GM23338 (cell line): ENCODE measurements at regions not wholly inside any gene's neighbourhood (a gene's known extent, or its start where the extent isn't known, plus 50 kb on each side); places are given as distances from the start of the nearest gene placed in this dataset.

Experiments used
- ATAC-seq: fragments of 200-7000 bp; cut with Tn5 transposase; 3 replicates; pipeline ENCODE4 v1.9.1; 2020
- DNase-seq: peaks from one replicate; pipeline ENCODE4 v3.0.0-alpha.2; 2015; ENCODE audit warnings: low spot score
- H2AFZ ChIP-seq: fragments of 200-600 bp; sonication (generic); 2 replicates; pipeline ENCODE4 v1.8.0; 2016; ENCODE audit warnings: antibody characterized with exemption, mild to moderate bottlenecking, moderate library complexity
- H3F3A ChIP-seq: fragments of 200-600 bp; sonication (generic); replicated peaks from 2 replicates; pipeline ENCODE4 v1.8.0; 2017; ENCODE audit warnings: antibody characterized with exemption, mixed run types, low read depth
- H3K27ac ChIP-seq: fragments of 200-600 bp; sonication (generic); 2 replicates; pipeline ENCODE4 v1.6.1; 2016; ENCODE audit warnings: low read depth
- H3K27me3 ChIP-seq: fragments of 200-600 bp; sonication (generic); 2 replicates; pipeline ENCODE4 v1.8.0; 2016; ENCODE audit warnings: mild to moderate bottlenecking, mixed run types, moderate library complexity; ENCODE audit not compliant: insufficient read depth
- H3K36me3 ChIP-seq: fragments of 200-600 bp; sonication (generic); 2 replicates; pipeline ENCODE4 v1.8.0; 2016; ENCODE audit warnings: mild to moderate bottlenecking; ENCODE audit not compliant: insufficient read depth
- H3K4me1 ChIP-seq: fragments of 200-600 bp; sonication (generic); 2 replicates; pipeline ENCODE4 v1.8.0; 2016; ENCODE audit warnings: mild to moderate bottlenecking, moderate library complexity; ENCODE audit not compliant: insufficient read depth
- H3K4me2 ChIP-seq: fragments of 200-600 bp; sonication (generic); 2 replicates; pipeline ENCODE4 v1.7.1; 2017; ENCODE audit warnings: mixed run types
- H3K4me3 ChIP-seq: fragments of 200-600 bp; sonication (generic); 2 replicates; pipeline ENCODE4 v1.6.1; 2016; ENCODE audit warnings: mixed run types
- H3K79me2 ChIP-seq: fragments of 200-600 bp; sonication (generic); replicated peaks from 2 replicates; pipeline ENCODE4 v1.8.0; 2017; ENCODE audit warnings: mild to moderate bottlenecking; ENCODE audit not compliant: insufficient read depth
- H3K9me2 ChIP-seq: fragments of 200-600 bp; sonication (generic); 2 replicates; pipeline ENCODE4 v1.8.0; 2017; ENCODE audit not compliant: insufficient read depth
- H4K20me1 ChIP-seq: fragments of 200-600 bp; sonication (generic); replicated peaks from 2 replicates; pipeline ENCODE4 v1.8.0; 2017; ENCODE audit warnings: mild to moderate bottlenecking; ENCODE audit not compliant: insufficient read depth
- H3K27ac Mint-ChIP-seq: 2 replicates; pipeline ENCODE4 v1.8.0; 2020; ENCODE audit warnings: inconsistent platforms, mild to moderate bottlenecking, moderate library complexity, mixed read lengths
- H3K27me3 Mint-ChIP-seq: 3 replicates; pipeline ENCODE4 v1.8.0; 2022; ENCODE audit warnings: low read depth, mild to moderate bottlenecking, moderate library complexity, mixed read lengths, inconsistent platforms; ENCODE audit not compliant: insufficient read depth, poor library complexity
- H3K36me3 Mint-ChIP-seq: 3 replicates; pipeline ENCODE4 v1.8.0; 2021; ENCODE audit warnings: low read depth, mild to moderate bottlenecking, inconsistent platforms, moderate library complexity, mixed read lengths
- H3K4me1 Mint-ChIP-seq: 3 replicates; pipeline ENCODE4 v1.8.0; 2020; ENCODE audit warnings: mild to moderate bottlenecking, inconsistent platforms, mixed read lengths
- H3K4me3 Mint-ChIP-seq: 3 replicates; pipeline ENCODE4 v1.8.0; 2021; ENCODE audit warnings: moderate library complexity, mild to moderate bottlenecking, inconsistent platforms, mixed read lengths
- H3K9me3 Mint-ChIP-seq: 3 replicates; pipeline ENCODE4 v1.8.0; 2020; ENCODE audit warnings: moderate library complexity, mild to moderate bottlenecking, inconsistent platforms, mixed read lengths
- CREB1 ChIP-seq: fragments of 250-450 bp; sonication (Bioruptor Pico); IDR thresholded peaks from 2 replicates; pipeline ENCODE4 v1.5.0; 2020; ENCODE audit warnings: low read depth, mild to moderate bottlenecking, moderate library complexity
- CTCF ChIP-seq, 2 experiments: fragments of 200-600 bp in 1 of 2; sonication (generic) in 1 of 2; conservative IDR thresholded peaks; 2 replicates each; pipeline versions ENCODE4 v1.5.1 to v1.6.1; 2016 to 2017; ENCODE audit warnings: antibody characterized with exemption in 2 of 2, low read depth in 2 of 2, mild to moderate bottlenecking in 2 of 2, moderate library complexity in 1 of 2
- ETS1 ChIP-seq: IDR thresholded peaks from 2 replicates; pipeline ENCODE4 v1.6.1; 2016; ENCODE audit warnings: antibody characterized with exemption
- EZH2 ChIP-seq: fragments of 200-600 bp; sonication (generic); IDR thresholded peaks from one replicate; pipeline ENCODE4 v1.8.0; 2017; ENCODE audit warnings: antibody characterized with exemption, mild to moderate bottlenecking, low read depth; ENCODE audit not compliant: unreplicated experiment
- EZH2phosphoT487 ChIP-seq: fragments of 200-600 bp; sonication (generic); IDR thresholded peaks from one replicate; pipeline ENCODE4 v1.8.1; 2018; ENCODE audit warnings: antibody characterized with exemption; ENCODE audit not compliant: unreplicated experiment
- JUNB ChIP-seq: IDR thresholded peaks from one replicate; pipeline ENCODE4 v1.6.1; 2016; ENCODE audit warnings: antibody characterized with exemption; ENCODE audit not compliant: unreplicated experiment
- NANOG ChIP-seq: IDR thresholded peaks from 2 replicates; pipeline ENCODE4 v1.6.1; 2016; ENCODE audit warnings: antibody characterized with exemption, borderline replicate concordance
- POLR2AphosphoS5 ChIP-seq: IDR thresholded peaks from 2 replicates; pipeline ENCODE4 v1.6.1; 2016; ENCODE audit warnings: antibody characterized with exemption, low read depth
- REST ChIP-seq: IDR thresholded peaks from one replicate; pipeline ENCODE4 v1.6.1; 2018; ENCODE audit warnings: antibody characterized with exemption; ENCODE audit not compliant: unreplicated experiment
- STAT1 ChIP-seq: IDR thresholded peaks from one replicate; pipeline ENCODE4 v1.6.1; 2016; ENCODE audit warnings: antibody characterized with exemption; ENCODE audit not compliant: unreplicated experiment
- ZNF114 ChIP-seq: fragments of 250-450 bp; sonication (Bioruptor Pico); IDR thresholded peaks from 2 replicates; pipeline ENCODE4 v1.5.0; 2020; ENCODE audit warnings: mild to moderate bottlenecking, moderate library complexity
- ZNF331 ChIP-seq: fragments of 250-450 bp; sonication (Bioruptor Pico); IDR thresholded peaks from 2 replicates; pipeline ENCODE4 v1.5.0; 2020; ENCODE audit warnings: low read depth, mild to moderate bottlenecking, moderate library complexity
- ZNF462 ChIP-seq: fragments of 250-450 bp; sonication (Bioruptor Pico); IDR thresholded peaks from 2 replicates; pipeline ENCODE4 v1.5.0; 2020; ENCODE audit warnings: mild to moderate bottlenecking, moderate library complexity

GRCh38 chr13:87311165-87311564 lies 360.0 kb upstream of the SLITRK5 start (continued):
- TF ChIP-seq ZNF114 (CRISPR knock-in tag) (no peak), REST (no peak), JUNB (no peak), CREB1 (CRISPR knock-in tag) (no peak), NANOG (no peak), EZH2phosphoT487 (no peak), EZH2 (no peak), CTCF (conservative IDR thresholded peaks at IDR 0.05; ENCODE audit: low read depth in 2 of 2) (no peak), ZNF331 (no peak), ETS1 (no peak), POLR2AphosphoS5 (no peak)

- no peak overlapping the region for H3K4me2 ChIP-seq
- DNase-seq: no peak
- H3K4me3 ChIP-seq: no peak overlapping the region
- H3K79me2 ChIP-seq: no peaks in the 10 kb centered on the region
- no peak overlapping the region for H2AFZ ChIP-seq
- peaks cover 3% of the 10 kb centered on the region for H3K27me3 Mint-ChIP-seq
- H3K36me3 Mint-ChIP-seq: no peaks in the 10 kb centered on the region
- H4K20me1 ChIP-seq: no peaks in the 10 kb centered on the region
- no peak overlapping the region for H3K27ac Mint-ChIP-seq
- H3K4me1 Mint-ChIP-seq: peaks cover 5% of the 10 kb centered on the region; the same call in 1 of the 3 replicates
- peaks cover 5% of the 10 kb centered on the region; the same call in 1 of the 2 replicates for H3K9me2 ChIP-seq
- peaks cover 3% of the 10 kb centered on the region; the same call in 1 of the 3 replicates for H3K9me3 Mint-ChIP-seq
- H3K36me3 ChIP-seq: no peaks in the 10 kb centered on the region
- no peaks in the 10 kb centered on the region for H3F3A ChIP-seq
- H3K27ac ChIP-seq: no peak overlapping the region
- ATAC-seq: no peak
- H3K27me3 ChIP-seq: no peaks in the 10 kb centered on the region
- H3K4me3 Mint-ChIP-seq: no peak overlapping the region
- H3K4me1 ChIP-seq: peaks cover 8% of the 10 kb centered on the region; the same call in 1 of the 2 replicates
- TF ChIP-seq STAT1 (no peak), ZNF114 (CRISPR knock-in tag) (no peak), EZH2 (no peak), ZNF462 (no peak), CREB1 (CRISPR knock-in tag) (no peak), POLR2AphosphoS5 (no peak), JUNB (no peak), EZH2phosphoT487 (no peak)
These were observed 356.3 kb upstream of the SLITRK5 start for GRCh38 chr13:87314822-87315221.
